ENCODE measurements at regions not wholly inside any gene's neighbourhood (a gene's known extent, or its start where the extent isn't known, plus 50 kb on each side); places are given as distances from the start of the nearest gene placed in this dataset.
"Not testable (repeated sequence)": the region's sequence is repeated elsewhere in the genome, so short reads cannot be mapped to it uniquely, and the experiment has no call there.

- no peak for DNase-seq (ENCODE audit: low read depth in 4 of 4, low spot score in 2 of 4)
Observed at GRCh38 chr10:113479346-113480080, 73.3 kb upstream of the HABP2 start.

DNA sequence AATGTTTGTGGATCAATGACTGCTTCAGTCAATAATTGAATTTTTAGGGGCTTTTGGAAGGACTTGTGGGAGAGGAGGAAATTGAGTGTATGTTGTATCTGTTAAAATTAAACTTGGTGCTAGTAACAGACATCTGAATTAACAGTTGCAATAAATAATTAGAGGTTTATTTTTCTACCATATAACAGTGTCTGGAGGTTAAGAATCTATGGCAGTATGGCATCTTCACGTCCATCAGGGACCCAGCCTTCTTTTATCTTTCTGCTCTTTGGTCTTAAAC is 72.8 kb upstream of the HABP2 start:
- no peak for DNase-seq (ENCODE audit: low read depth in 4 of 4, low spot score in 2 of 4)

DNA sequence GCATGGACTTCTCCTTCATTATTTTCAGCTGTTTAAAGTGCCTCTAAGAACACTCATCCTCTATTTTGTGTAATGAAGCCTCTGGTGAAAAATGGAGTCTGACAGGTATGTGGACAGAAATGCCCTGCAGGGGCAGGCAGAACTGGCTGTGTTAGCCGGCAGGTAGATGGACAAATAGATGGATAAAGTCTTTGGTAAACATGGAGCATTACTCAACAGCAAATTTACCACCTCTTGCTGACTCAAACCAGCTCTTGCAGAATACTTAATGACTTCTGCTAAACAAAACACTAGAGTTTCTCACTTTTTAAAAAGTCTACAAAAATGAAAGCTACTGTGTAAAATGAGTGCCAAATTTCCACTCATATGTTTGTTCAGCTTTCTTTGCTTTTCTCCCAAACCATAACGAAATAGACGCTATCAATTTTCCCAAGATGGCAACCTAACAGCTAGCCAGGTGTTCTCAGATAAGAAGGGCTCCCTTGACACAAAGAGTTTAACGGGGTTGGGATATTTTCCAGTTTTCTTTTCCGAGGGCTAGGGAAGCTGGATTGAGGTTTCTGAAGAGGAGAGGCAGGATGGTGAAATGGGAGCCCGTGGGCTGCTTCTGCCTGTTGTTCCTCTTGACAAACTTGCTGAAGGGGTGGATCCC is 71.9 kb upstream of the HABP2 start:
- DNase-seq (ENCODE audit: low read depth in 4 of 4, low spot score in 2 of 4), result no peak

DNA sequence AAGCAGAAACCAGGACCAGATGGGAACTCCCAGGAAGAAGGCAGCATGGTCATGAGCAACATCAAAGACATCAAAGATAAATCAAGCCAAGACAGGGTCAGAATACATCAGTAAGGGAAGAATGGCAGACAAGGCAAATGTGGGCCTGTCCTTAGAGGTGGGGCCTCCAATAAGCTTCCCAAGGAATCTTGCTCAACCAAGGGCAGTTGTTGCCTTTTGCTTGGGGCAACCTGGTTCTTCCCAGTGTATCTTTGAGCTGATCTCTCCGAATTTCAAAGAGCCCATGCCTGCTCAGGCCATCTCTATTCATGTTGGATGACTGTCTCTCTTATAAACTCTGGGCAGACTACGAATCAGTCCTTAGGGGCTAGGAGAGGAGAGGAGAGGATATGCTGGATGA is 68.4 kb upstream of the HABP2 start:
- no peak for DNase-seq (ENCODE audit: low read depth in 4 of 4, low spot score in 2 of 4)

DNA sequence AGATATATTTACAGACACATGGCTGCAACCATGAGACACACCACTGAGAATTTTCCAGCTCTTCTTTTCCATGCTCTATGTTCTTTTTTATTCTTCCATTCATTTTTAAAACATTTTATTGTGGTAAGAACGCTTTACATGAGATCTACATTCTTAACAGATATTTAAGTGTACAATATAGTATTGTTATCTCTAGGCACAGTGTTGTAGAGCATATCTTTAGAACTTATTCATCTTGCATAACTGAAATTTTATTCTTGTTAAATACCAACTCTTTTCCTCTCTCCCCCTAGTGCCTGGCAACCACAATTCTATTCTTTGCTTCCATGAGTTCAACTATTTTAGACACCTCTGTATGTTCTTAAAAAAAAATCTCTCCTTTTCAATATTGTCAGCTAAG is 67.1 kb upstream of the HABP2 start:
- no peak for DNase-seq (ENCODE audit: low read depth in 4 of 4, low spot score in 2 of 4)

- no peak for DNase-seq (ENCODE audit: low read depth in 4 of 4, low spot score in 2 of 4)
Observed at GRCh38 chr10:113486531-113486930, 66.3 kb upstream of the HABP2 start.

GRCh38 chr10:113487154-113487553 is 65.7 kb upstream of the HABP2 start:
- DNase-seq (ENCODE audit: low read depth in 4 of 4, low spot score in 2 of 4), result no peak

GRCh38 chr10:113488186-113488585 is 64.7 kb upstream of the HABP2 start:
- DNase-seq (ENCODE audit: low read depth in 4 of 4, low spot score in 2 of 4), result no peak

- not testable (repeated sequence) for DNase-seq (ENCODE audit: low read depth in 4 of 4, low spot score in 2 of 4)
Observed at GRCh38 chr10:113489522-113489921, 63.3 kb upstream of the HABP2 start.

GRCh38 chr10:113491967-113492565 is 60.8 kb upstream of the HABP2 start:
- no peak for DNase-seq (ENCODE audit: low read depth in 4 of 4, low spot score in 2 of 4)

DNA sequence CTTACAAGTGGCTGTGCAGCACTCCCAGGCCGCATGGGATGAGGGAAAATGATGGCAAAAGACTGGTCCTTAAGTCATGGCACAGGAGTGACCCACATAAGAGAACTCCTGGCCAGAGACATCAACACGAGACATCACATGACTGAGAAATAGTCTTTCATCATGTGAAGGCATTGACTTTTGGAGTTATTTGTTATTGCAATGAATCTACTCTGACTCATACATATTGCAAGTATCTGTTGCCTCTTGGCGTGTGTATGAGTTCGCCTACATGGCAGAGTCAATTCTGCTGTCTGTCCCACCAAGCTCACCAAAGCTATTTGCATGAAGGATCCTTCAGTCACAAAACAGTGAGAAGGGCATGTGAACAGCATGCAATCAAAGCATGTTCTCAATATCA is 59.7 kb upstream of the HABP2 start:
- no peak for DNase-seq (ENCODE audit: low read depth in 4 of 4, low spot score in 2 of 4)

DNA sequence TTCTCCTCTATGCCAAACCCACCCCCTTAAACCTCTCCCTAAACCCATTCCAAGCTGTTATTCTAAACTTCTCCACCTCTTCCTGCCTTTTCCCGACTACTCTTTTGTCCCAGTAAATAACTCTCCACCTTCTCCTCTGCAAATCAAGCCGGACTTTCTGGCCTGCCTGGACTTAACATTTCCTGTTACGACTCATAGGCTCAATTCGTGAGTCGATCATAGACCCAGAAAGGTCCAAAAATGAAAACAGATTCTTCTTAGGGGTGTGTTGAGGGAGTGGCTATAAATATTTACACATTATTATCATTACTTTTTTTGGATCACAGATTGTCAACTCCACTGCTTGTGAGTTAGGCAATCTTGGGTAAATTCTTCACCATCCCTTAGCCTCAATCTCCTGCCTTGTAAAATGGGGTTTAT is 59.0 kb upstream of the HABP2 start:
- no peak for DNase-seq (ENCODE audit: low read depth in 4 of 4, low spot score in 2 of 4)

DNA sequence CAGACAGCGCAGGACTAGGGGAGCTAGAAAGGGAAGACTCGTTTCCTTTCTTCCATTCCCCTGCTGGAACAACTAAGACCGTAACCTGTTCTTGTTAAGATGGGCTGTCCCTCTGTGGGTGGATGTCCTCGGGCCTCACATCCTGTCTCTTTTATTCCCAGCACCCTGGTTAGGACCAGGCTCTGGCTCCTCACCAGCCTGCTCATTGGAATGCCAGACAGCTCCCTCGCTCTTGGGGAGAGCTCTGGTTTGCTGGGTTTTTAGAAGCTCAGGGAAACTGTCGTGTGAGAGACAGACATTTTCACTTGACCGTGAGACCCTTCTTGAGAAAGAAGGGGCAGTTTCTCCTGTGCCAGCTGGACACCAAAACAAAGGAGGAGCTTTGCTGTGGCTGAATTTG is 58.1 kb upstream of the HABP2 start:
- DNase-seq (ENCODE audit: low read depth in 4 of 4, low spot score in 2 of 4), result no peak

DNA sequence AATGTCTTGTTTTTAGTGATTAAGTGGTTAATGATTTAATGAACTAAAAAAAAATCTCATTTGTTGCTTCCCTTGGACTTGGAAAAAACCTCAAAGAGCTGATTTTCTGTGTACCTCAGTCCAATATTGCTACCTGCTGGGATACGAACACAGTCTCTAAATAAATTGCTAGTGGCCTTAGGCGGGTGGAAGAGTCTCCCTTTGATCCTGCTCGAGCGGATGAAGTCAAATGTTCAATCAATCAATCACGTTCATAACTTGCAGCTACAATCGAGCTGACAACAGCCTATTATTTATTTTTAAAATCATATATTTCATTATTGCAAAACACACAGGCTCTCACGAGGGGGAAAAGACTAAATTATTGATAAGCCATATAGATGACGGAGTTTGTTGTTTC is 57.3 kb upstream of the HABP2 start:
- no peak for DNase-seq (ENCODE audit: low read depth in 4 of 4, low spot score in 2 of 4)

DNA sequence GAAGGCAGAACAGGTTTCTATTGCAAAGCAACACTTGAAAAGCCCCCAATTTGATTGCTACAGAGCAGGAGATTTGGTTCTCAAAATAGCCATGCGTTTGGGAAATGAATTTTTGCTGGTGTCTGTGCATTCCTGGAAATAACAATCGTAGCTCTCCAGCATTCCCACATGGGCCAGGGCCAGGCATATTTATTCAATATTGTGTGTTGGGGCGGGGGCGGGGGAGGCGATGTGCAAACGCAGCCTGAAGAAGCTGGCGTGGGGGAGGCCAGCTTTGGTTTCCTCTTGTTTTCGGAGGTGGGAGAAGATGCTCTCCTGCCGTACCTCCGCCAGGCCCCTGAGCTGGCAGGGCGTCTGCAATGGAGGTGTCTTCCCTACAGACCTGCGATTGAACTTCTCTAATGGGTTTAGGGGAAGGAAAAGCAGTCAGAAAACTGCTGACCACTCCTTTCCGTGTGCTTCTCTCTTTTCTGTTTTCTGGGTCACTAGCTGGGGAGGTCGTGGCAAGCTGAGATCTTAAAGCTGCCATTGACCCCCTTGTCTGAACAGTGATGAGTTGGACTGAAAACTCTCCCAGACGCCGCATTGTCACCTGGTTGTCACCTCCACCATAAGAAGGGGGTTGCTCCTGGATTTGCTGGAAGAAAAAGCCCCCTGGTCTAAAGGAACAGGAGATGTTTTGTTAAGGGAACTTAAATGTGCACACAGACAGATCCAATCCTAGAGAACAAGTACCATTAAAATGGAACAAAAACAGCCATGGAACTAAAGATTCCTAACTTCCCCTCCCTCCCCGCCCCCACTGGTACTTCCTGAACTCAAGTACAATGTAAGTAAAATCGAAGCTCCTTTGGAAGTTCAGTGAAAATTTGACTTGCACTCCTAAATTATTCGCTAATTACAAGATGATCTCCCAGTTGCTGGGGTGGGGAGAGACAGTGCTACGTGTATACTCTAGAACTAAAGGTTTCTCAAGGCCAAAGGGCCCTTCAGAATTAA is 56.4 kb upstream of the HABP2 start:
- DNase-seq (ENCODE audit: low read depth in 4 of 4, low spot score in 2 of 4), result no peak

- DNase-seq (ENCODE audit: low read depth in 4 of 4, low spot score in 2 of 4), result no peak
Observed at GRCh38 chr10:113497198-113497597, 55.7 kb upstream of the HABP2 start.

GRCh38 chr10:113498997-113499396 is 53.9 kb upstream of the HABP2 start:
- DNase-seq (ENCODE audit: low read depth in 4 of 4, low spot score in 2 of 4), result no peak

GRCh38 chr10:113499806-113500205 is 53.0 kb upstream of the HABP2 start:
- no peak for DNase-seq (ENCODE audit: low read depth in 4 of 4, low spot score in 2 of 4)

GRCh38 chr10:113501031-113501430 is 51.8 kb upstream of the HABP2 start:
- DNase-seq (ENCODE audit: low read depth in 4 of 4, low spot score in 2 of 4), result not testable (repeated sequence)

All from left renal cortex interstitium (tissue), 4 donors.